Peyer's patch (tissue), 4 donors: ENCODE measurements at regions not wholly inside any gene's neighbourhood (a gene's known extent, or its start where the extent isn't known, plus 50 kb on each side); places are given as distances from the start of the nearest gene placed in this dataset.

Source experiments
- CTCF ChIP-seq, 6 experiments: fragments of 450-650 bp in 4 of 6; fragments of 200-600 bp in 2 of 6; sonication (generic) in 1 of 6; IDR thresholded peaks; one replicate each; pipeline ENCODE4 v1.5.1; 2017 to 2019; ENCODE audit warnings: antibody characterized with exemption in 6 of 6, mild to moderate bottlenecking in 3 of 6, moderate library complexity in 1 of 6
- POLR2A ChIP-seq, 2 donors: fragments of 450-650 bp; IDR thresholded peaks; one replicate each; pipeline ENCODE4 v1.5.1; 2017; ENCODE audit warnings: antibody characterized with exemption in 2 of 2, mild to moderate bottlenecking in 2 of 2, moderate library complexity in 2 of 2

- no peak for TF ChIP-seq CTCF (IDR thresholded peaks at IDR 0.05)
- TF ChIP-seq POLR2A (IDR thresholded peaks at IDR 0.05), result no peak
Observed at GRCh38 chr6:169130113-169130512, 123.5 kb downstream of the THBS2 start.
